HG03460 (cell line): ENCODE measurements at regions not wholly inside any gene's neighbourhood (a gene's known extent, or its start where the extent isn't known, plus 50 kb on each side); places are given as distances from the start of the nearest gene placed in this dataset.
"Not testable (repeated sequence)": the region's sequence is repeated elsewhere in the genome, so short reads cannot be mapped to it uniquely, and the experiment has no call there.

Experiments used
- ATAC-seq: cut with Tn5 transposase; IDR thresholded peaks from one replicate; pipeline ENCODE4 v1.9.1; 2021; ENCODE audit not compliant: unreplicated experiment

GRCh38 chr4:100657187-100657586 lies 139.4 kb upstream of the EMCN start:
- ATAC-seq = no peak

DNA sequence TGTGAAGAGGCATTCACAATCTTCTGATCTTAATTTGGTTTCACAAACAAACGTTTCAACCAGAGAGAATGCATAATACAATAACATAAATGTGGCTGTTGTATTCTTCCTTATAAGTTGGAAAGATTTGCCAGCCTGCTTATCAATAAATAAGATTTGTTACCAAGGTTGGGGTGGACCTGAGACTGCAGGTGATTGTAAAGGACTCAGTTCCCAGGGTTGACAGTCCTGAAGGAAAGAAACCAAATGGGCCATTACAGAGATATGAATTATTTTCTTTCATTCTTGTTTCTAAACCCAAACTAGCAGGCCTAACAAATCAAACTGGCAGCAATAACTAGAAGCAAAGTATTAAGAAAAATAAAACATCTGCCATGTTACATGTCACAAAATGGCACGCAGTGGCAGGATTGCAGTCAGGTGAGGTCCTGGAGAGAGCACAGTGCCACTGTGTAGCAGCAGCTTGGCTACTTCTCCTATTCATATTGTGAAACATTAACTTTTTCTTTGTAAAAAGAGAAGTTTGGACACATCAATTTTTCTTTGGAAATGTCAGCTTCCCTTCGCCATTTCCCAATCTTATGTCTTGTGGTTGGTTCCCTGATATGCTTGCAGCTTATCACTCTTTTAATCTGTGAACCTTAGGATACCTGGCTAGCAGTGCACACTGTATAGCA lies 133.8 kb upstream of the EMCN start:
- ATAC-seq = no peak

DNA sequence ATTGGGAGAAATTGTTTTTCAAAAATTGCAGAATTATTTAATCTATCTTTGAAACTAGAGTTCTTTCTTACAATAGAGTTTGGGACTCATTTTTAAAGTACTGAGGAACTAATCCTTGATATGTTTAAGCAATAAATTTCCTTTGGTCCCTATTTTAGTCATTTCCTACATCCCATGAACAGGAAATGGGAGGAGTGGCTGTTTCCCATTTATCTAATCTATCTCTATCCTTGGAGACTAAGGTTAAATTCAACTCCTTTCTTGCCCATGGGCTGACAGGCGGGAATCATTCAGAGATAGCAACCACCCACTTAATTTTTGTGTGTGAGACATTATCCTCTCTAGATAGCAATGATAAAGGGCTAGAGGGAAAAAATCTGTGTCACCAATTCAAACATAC lies 131.6 kb upstream of the EMCN start:
- no peak for ATAC-seq

GRCh38 chr4:100644150-100644549 lies 126.3 kb upstream of the EMCN start:
- no peak for ATAC-seq

DNA sequence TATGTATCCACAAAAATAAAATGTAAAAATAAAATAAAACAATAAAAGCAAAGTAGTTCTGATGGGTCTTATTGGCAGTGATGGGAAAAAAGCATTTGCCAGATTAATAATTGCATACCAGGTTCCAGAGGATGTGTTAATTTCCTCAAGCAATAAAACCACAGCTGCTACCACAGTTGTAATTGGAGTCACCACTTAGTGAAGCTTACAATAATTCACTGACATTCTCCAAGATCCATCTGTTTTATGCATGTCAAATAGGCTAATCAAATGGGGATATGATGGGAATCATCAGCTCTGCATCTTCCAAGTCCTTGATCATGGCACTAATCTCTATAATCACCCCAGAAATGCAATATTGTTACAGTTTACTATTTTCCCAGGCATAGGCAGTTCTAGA lies 123.5 kb upstream of the EMCN start:
- ATAC-seq = no peak

DNA sequence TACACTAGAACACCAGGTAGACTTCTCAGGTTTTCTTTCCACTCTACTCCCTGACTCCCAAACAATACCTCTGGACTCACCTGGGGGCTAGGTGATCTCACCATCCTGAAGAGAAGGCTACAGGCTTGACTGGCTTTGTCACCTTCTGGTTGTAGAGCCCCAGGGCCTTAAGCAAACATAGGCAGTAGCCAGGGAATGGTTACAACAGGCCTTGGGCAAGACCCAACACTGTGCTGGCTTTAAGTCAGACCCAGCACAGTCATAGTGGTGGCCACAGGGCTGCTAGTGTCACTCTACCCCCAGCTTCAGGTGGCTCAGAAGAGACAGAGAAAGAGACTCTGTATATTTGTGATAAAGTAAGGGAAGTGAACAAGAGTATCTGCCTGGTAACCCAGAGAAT lies 118.1 kb upstream of the EMCN start:
- no peak for ATAC-seq

GRCh38 chr4:100633269-100633668 lies 115.4 kb upstream of the EMCN start:
- ATAC-seq = no peak

DNA sequence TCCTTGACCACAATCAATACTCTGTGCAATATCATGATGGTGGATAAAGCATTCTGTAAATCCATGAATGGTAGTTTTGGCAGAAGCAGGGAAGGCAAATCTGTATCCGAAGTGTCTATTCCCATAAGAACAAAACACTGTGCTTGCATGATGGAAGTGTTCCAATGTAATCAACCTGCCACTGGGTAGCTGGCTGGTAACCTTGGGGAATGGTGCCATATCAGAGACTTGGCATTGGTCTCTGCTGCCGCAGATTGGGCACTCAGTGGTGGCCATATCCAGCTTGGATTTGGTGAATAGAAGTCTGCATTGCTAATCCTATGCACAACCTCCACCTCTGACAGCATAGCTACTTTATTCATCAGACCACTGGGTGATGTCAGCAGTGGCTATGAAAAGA lies 114.3 kb upstream of the EMCN start:
- ATAC-seq = no peak

- ATAC-seq = no peak
These were observed 113.6 kb upstream of the EMCN start for GRCh38 chr4:100631281-100631968.

DNA sequence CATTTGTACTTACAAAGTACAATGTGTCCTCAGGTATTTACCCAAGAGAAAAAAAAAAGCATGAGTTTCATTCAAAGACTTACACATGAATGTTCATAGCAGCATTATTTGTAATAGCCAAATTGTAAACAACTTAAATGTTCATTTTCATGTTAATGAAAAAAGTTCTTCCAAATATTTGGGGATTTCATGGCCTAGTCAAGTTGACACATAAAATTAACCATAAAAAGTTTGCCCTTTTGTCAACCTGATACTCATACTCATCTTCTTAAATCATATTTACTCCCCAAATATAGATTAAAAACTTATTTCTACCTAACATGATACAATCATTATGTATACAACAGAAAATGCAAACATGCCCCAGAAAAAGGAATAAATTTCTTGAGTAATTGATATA lies 112.5 kb upstream of the EMCN start:
- ATAC-seq = no peak

GRCh38 chr4:100609810-100610209 lies 92.0 kb upstream of the EMCN start:
- ATAC-seq = no peak

GRCh38 chr4:100608651-100609050 lies 90.8 kb upstream of the EMCN start:
- not testable (repeated sequence) for ATAC-seq

DNA sequence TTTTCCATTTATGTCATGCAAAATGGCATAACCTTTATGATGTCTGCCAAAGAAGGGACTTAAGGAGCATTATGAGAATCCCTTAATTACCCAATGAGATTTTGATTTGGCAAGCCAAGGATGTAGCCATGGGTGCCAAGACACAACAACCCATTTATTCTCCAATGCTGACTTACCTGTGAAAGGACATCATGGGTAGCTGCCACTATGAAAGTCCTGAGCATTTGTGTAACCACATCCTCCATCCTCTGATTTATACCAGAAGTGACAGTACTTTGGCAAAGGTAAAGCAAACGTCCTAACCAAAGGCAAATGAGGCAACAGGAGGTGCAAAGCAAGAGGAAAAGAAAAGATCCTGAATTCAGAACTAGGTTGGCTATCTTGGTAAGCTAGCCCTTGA lies 87.3 kb upstream of the EMCN start:
- no peak for ATAC-seq

- no peak for ATAC-seq
These were observed 76.1 kb upstream of the EMCN start for GRCh38 chr4:100593935-100594334.

DNA sequence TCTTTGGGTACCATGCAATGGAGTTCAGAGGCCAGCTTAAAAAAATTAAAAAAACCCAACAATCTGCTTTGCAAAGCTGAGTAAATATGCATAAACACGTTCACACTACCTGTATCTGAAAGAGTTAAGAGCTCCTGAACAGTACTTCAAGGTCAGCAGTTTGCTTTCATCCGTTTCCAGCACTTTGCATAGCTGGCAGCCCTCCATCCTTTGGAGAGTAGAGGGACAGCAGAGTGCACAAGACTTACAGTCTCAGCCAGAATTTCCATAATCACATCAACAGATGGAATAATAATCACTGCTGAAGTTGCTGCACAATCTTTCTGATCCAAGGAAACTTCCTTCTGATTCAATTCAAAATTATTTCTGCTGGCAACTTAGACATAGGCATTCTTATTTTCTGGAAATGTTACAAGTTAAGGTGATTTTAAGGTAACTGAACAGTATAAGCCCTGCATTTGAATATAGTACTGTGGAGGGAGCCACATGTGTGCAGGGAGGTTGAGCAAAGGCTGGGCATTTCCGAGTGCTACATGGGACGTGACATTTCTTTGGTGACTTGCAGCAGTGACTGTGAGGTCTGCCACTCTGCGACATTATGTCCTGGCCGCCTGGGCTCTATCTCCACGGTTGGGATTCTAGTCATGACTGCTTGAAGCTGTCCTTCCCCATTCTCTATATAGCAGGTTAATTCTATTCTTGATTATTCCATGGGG lies 73.5 kb upstream of the EMCN start:
- no peak for ATAC-seq

GRCh38 chr4:100590325-100590724 lies 72.5 kb upstream of the EMCN start:
- ATAC-seq = no peak

DNA sequence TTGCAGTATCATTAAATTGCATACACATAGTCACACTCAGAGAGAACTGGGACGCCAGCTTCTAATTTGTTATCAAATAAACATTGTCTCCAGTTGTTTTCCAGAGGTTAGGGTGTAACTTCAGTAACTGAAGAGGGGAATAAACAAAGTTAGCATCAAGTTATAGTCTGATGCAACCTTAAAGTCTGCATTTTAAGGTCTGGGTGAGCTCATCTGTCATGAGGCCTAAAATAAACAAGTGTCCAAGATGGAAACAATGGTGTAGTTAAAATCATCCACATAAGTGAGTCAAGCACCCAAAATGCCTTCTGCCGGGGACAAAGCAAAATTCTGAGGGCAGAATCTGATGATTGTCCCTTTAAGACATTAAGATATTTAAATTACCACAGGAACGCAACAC lies 70.3 kb upstream of the EMCN start:
- no peak for ATAC-seq

DNA sequence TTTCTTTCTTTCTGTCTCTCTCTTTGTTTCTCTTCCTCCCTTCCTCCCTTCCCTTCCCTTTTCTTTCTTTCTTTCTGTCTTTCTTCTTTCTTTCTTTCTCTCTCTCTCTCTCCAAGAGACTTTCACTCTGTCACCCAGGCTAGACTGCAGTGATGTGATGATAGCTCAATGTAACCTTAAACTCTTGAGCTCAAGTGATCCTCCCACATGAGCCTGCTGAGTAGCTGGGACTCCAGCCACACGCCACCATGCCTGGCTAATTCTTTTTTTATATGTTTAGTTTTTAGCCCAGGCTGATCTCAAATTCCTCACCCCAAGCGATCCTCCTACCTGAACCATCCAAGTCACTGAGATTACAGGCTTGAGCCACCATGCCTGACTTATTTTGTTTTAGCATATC lies 64.3 kb upstream of the EMCN start:
- no peak for ATAC-seq

GRCh38 chr4:100581337-100581736 lies 63.5 kb upstream of the EMCN start:
- no peak for ATAC-seq

DNA sequence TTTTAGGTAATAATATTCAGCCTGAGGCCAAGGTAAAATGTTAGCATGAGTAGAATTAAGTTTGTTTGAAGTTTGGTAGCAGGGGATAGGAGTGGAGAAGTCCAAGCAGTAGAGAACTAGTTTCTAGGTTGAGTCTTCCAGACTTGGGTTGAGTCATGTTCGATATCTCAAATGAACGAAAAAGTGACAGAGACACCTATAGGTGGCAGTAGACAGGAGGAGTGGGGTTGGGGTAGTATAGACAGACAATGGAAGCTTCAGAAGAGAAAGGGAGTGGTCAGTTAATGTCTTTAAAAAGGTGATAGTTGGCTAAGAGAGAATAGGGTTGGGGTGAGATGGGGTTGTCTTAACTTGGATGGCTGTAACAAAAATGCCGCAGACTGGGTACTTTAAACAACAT lies 58.7 kb upstream of the EMCN start:
- ATAC-seq = no peak

DNA sequence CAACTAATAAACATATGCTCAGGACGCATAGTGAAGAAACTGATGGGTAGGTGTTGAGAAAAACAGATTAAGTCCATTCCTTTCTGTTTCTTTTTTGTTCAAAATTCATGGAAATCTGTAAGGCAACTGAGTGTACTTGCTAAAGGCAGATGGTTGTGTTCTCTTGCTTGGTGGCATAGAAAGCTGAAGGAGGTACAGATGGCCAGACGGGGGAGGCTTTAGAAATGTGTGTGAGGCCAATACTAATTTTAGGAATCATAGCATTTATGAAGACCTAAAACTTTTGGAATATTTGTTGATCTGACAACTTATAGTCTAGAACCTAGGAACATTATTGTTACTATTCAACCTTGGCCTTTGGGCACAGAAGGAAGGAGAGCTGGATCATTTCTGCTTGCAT lies 56.8 kb upstream of the EMCN start:
- ATAC-seq = no peak

DNA sequence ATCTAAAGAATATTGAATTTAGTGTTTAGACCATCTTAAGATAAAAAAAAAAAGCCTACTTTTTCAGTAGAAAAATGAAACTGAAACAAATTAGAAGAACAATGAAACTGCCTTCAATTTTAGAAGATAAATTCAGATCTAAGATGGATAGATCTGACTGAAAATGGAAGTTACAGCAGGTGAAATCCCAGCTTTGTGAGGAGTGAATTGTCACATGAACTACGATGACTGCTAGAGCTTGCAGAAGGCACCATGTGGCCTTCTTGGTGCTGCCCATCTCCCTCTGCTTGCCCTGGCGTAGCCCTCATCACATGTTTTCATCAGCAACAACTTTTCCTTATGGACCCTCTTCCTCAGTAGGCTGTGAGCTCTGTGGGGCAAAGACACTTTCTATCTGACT lies 51.4 kb upstream of the EMCN start:
- no peak for ATAC-seq
